OCI-LY7 (cell line): ENCODE measurements at regions not wholly inside any gene's neighbourhood (a gene's known extent, or its start where the extent isn't known, plus 50 kb on each side); places are given as distances from the start of the nearest gene placed in this dataset.
"Not testable (repeated sequence)": the region's sequence is repeated elsewhere in the genome, so short reads cannot be mapped to it uniquely, and the experiment has no call there.

Experiments used
- CTCF ChIP-seq: fragments of 200-600 bp; sonication (generic); conservative IDR thresholded peaks from 2 replicates; pipeline ENCODE4 v1.5.1; 2014; ENCODE audit warnings: mild to moderate bottlenecking, antibody characterized with exemption, low read length, moderate library complexity, mixed read lengths
- EZH2phosphoT487 ChIP-seq: fragments of 200-600 bp; sonication (generic); IDR thresholded peaks from 2 replicates; pipeline ENCODE4 v1.6.1; 2018; ENCODE audit warnings: low read depth, borderline replicate concordance, mild to moderate bottlenecking, mixed run types, antibody characterized with exemption, low read length, moderate library complexity, mixed read lengths

- TF ChIP-seq CTCF, EZH2phosphoT487: not testable (repeated sequence)
Measured at GRCh38 chr7:125258876-125259417, 329.3 kb upstream of the POT1 start.
